ENCODE measurements at regions not wholly inside any gene's neighbourhood (a gene's known extent, or its start where the extent isn't known, plus 50 kb on each side); places are given as distances from the start of the nearest gene placed in this dataset.

- no peak overlapping the region for H3K4me3 ChIP-seq (replicated peaks; ENCODE audit: low read depth, low read length)
- DNase-seq (ENCODE audit: low read depth) = no peak
- no peak for TF ChIP-seq CTCF (IDR thresholded peaks at IDR 0.05; ENCODE audit: low read length, missing control alignments)
Measured at GRCh38 chr7:67732898-67733297, 736.3 kb downstream of the TYW1 start.

- H3K4me3 ChIP-seq (replicated peaks; ENCODE audit: low read depth, low read length) = no peak overlapping the region
- TF ChIP-seq CTCF (IDR thresholded peaks at IDR 0.05; ENCODE audit: low read length, missing control alignments) = no peak
- DNase-seq (ENCODE audit: low read depth) = no peak
Measured at GRCh38 chr7:67738145-67738544, 741.5 kb downstream of the TYW1 start.

- DNase-seq (ENCODE audit: low read depth) = peak; percentile 65
- H3K4me3 ChIP-seq (replicated peaks; ENCODE audit: low read depth, low read length) = no peak overlapping the region
- no peak for TF ChIP-seq CTCF (IDR thresholded peaks at IDR 0.05; ENCODE audit: low read length, missing control alignments)
Measured at GRCh38 chr7:67738958-67739357, 742.3 kb downstream of the TYW1 start.

GRCh38 chr7:67743501-67743900 lies 746.9 kb downstream of the TYW1 start:
- TF ChIP-seq CTCF (IDR thresholded peaks at IDR 0.05; ENCODE audit: low read length, missing control alignments) = no peak
- no peak overlapping the region for H3K4me3 ChIP-seq (replicated peaks; ENCODE audit: low read depth, low read length)
- DNase-seq (ENCODE audit: low read depth) = no peak

- H3K4me3 ChIP-seq (replicated peaks; ENCODE audit: low read depth, low read length) = no peak overlapping the region
- no peak for DNase-seq (ENCODE audit: low read depth)
- TF ChIP-seq CTCF (IDR thresholded peaks at IDR 0.05; ENCODE audit: low read length, missing control alignments) = no peak
Measured at GRCh38 chr7:67752227-67752626, 755.6 kb downstream of the TYW1 start.

GRCh38 chr7:67753891-67754290 lies 757.3 kb downstream of the TYW1 start:
- DNase-seq (ENCODE audit: low read depth) = peak; percentile 22
- no peak for TF ChIP-seq CTCF (IDR thresholded peaks at IDR 0.05; ENCODE audit: low read length, missing control alignments)
- no peak overlapping the region for H3K4me3 ChIP-seq (replicated peaks; ENCODE audit: low read depth, low read length)

- no peak for TF ChIP-seq CTCF (IDR thresholded peaks at IDR 0.05; ENCODE audit: low read length, missing control alignments)
- H3K4me3 ChIP-seq (replicated peaks; ENCODE audit: low read depth, low read length) = no peak overlapping the region
- DNase-seq (ENCODE audit: low read depth) = peak; percentile 23
Measured at GRCh38 chr7:67754651-67755050, 758.0 kb downstream of the TYW1 start.
